B cell (primary cell): ENCODE measurements at regions not wholly inside any gene's neighbourhood (a gene's known extent, or its start where the extent isn't known, plus 50 kb on each side); places are given as distances from the start of the nearest gene placed in this dataset.

ENCODE experiments used
- ATAC-seq: fragments of 200-7000 bp; cut with Tn5 transposase; one replicate; pipeline ENCODE4 v1.10.0; 2021; ENCODE audit warnings: low read depth, mild to moderate bottlenecking, moderate number of reproducible peaks, moderate library complexity
- CTCF ChIA-PET: fragments of 350-600 bp; sonication (Branson Sonifier 250); formaldehyde crosslinking; loops from one replicate; lab custom pipeline; 2021; ENCODE audit warnings: antibody characterized with exemption, inconsistent platforms; lab: Charles Lee
- POLR2A ChIA-PET: fragments of 350-600 bp; sonication (Branson Sonifier 250); formaldehyde crosslinking; loops from one replicate; lab custom pipeline; 2021; ENCODE audit warnings: antibody characterized with exemption; lab: Charles Lee
- DNase-seq: peaks from one replicate; pipeline ENCODE4 v3.0.0; 2013
- H2AFZ ChIP-seq: 2 replicates; pipeline ENCODE4 v1.6.1; 2012; ENCODE audit warnings: mild to moderate bottlenecking, low read depth, low read length; ENCODE audit not compliant: insufficient read depth, poor library complexity, severe bottlenecking
- H3K27ac ChIP-seq, 2 donors: 1 replicate in 1 of 2; 2 replicates in 1 of 2; pipeline ENCODE4 v1.5.1; 2012 to 2013; ENCODE audit warnings: low read length in 2 of 2, mild to moderate bottlenecking in 2 of 2, moderate library complexity in 1 of 2
- H3K27me3 ChIP-seq, 4 experiments: fragments of 200-600 bp in 1 of 4; sonication (generic) in 1 of 4; replicated peaks in 1 of 4; 1 replicate in 2 of 4; 2 replicates in 2 of 4; pipeline versions ENCODE4 v1.6.1 to v1.7.0; 2013 to 2016; ENCODE audit warnings: low read length in 3 of 4, mild to moderate bottlenecking in 2 of 4, mixed read lengths in 1 of 4, moderate library complexity in 1 of 4; ENCODE audit not compliant: insufficient read depth in 4 of 4, control insufficient read depth in 3 of 4; ENCODE audit errors: control extremely low read depth in 1 of 4
- H3K36me3 ChIP-seq, 2 experiments: replicated peaks in 1 of 2; 1 replicate in 1 of 2; 2 replicates in 1 of 2; pipeline versions ENCODE4 v1.6.1 to v1.7.1; 2013; ENCODE audit warnings: low read length in 1 of 2; ENCODE audit not compliant: insufficient read depth in 2 of 2, control insufficient read depth in 1 of 2; ENCODE audit errors: control extremely low read depth in 1 of 2, extremely low read depth in 1 of 2
- H3K4me1 ChIP-seq, 2 donors: fragments of 200-600 bp in 1 of 2; sonication (generic) in 1 of 2; 1 replicate in 1 of 2; 2 replicates in 1 of 2; pipeline versions ENCODE4 v1.5.1 to v1.6.1; 2013 to 2017; ENCODE audit warnings: low read length in 2 of 2; ENCODE audit not compliant: control insufficient read depth in 2 of 2, insufficient read depth in 2 of 2
- H3K4me2 ChIP-seq: replicated peaks from 2 replicates; pipeline ENCODE3; 2012; ENCODE audit warnings: mild to moderate bottlenecking, low read depth, low read length; ENCODE audit not compliant: poor library complexity, severe bottlenecking
- H3K4me3 ChIP-seq, 5 experiments: fragments of 200-600 bp in 1 of 5; sonication (generic) in 1 of 5; 1 replicate in 3 of 5; 2 replicates in 2 of 5; pipeline versions ENCODE4 v1.5.1 to v1.7.0; 2011 to 2016; ENCODE audit warnings: low read length in 4 of 5, mild to moderate bottlenecking in 4 of 5, low read depth in 2 of 5, control low read depth in 1 of 5, moderate library complexity in 1 of 5; ENCODE audit not compliant: insufficient read depth in 1 of 5; ENCODE audit errors: control extremely low read depth in 1 of 5, extremely low read depth in 1 of 5
- H3K79me2 ChIP-seq: fragments of 200-600 bp; sonication (generic); one replicate; pipeline ENCODE4 v1.6.0; 2016; ENCODE audit warnings: low read length; ENCODE audit not compliant: control insufficient read depth, insufficient read depth
- H3K9ac ChIP-seq: fragments of 200-600 bp; sonication (generic); 2 replicates; pipeline ENCODE4 v1.6.1; 2017; ENCODE audit warnings: mild to moderate bottlenecking, low read length, moderate library complexity
- H3K9me3 ChIP-seq, 3 donors: one replicate each; pipeline versions ENCODE4 v1.6.1 to v1.7.1; 2013; ENCODE audit warnings: low read length in 2 of 3; ENCODE audit not compliant: control insufficient read depth in 2 of 3, insufficient read depth in 1 of 3; ENCODE audit errors: control extremely low read depth in 1 of 3
- H4K20me1 ChIP-seq: 2 replicates; pipeline ENCODE4 v1.6.0; 2012; ENCODE audit warnings: mild to moderate bottlenecking, low read length; ENCODE audit not compliant: insufficient read depth, control insufficient read depth, poor library complexity, severe bottlenecking
- H3K27ac Mint-ChIP-seq: one replicate; pipeline ENCODE4 v1.8.0; 2021; ENCODE audit warnings: mixed read lengths
- H3K27me3 Mint-ChIP-seq: one replicate; pipeline ENCODE4 v1.8.0; 2021; ENCODE audit warnings: mixed read lengths
- H3K4me1 Mint-ChIP-seq: one replicate; pipeline ENCODE4 v1.8.0; 2021; ENCODE audit warnings: mixed read lengths
- H3K4me3 Mint-ChIP-seq: one replicate; pipeline ENCODE4 v1.8.0; 2021; ENCODE audit warnings: mixed read lengths
- H3K9me3 Mint-ChIP-seq: one replicate; pipeline ENCODE4 v1.8.0; 2022; ENCODE audit warnings: mixed read lengths; ENCODE audit not compliant: insufficient read depth
- EZH2 ChIP-seq: IDR thresholded peaks from 2 replicates; pipeline ENCODE4 v1.6.1; 2012; ENCODE audit warnings: borderline replicate concordance, low read depth, mild to moderate bottlenecking, moderate library complexity, low read length; ENCODE audit not compliant: insufficient read depth, poor library complexity, severe bottlenecking
- WGBS: methylation state at CpG from one replicate; pipeline ENCODE4 v1.1.5; 2013; ENCODE audit warnings: missing lambda C conversion rate; ENCODE audit not compliant: insufficient coverage; 5-methylcytosine and 5-hydroxymethylcytosine counted together
- intact Hi-C: fragments of 100-400 bp; cut with micrococcal nuclease; formaldehyde crosslinking; loops from one replicate; pipeline ENCODE4 v1.10.0; 2022
- TF ChIP-seq, protein P1 (sequence below): fragments of 200-600 bp; IDR thresholded peaks from one replicate; pipeline ENCODE4 v1.8.0; 2022; ENCODE audit warnings: antibody characterized with exemption, mild to moderate bottlenecking

- Histone ChIP-seq H3K9ac (no peak overlapping the region), H3K36me3 (no peaks in the 10 kb centered on the region), H3K27me3 (peaks cover 0 to 34% (median 1%) of the 10 kb centered on the region in 4 experiments), H4K20me1 (no peaks in the 10 kb centered on the region), H3K4me2 (no peak overlapping the region), H3K4me1 (no peaks in the 10 kb centered on the region), H3K79me2 (no peaks in the 10 kb centered on the region), H3K9me3 (no peaks in the 10 kb centered on the region), H3K27ac (no peak overlapping the region), H2AFZ (no peak overlapping the region), H3K4me3 (no peak overlapping the region)
- CTCF ChIA-PET, result interaction anchor here (1.0 kb wide), 1 partner anchor 316 kb away, joined by 3 read pairs; no protein-coding TSS in a partner anchor
- ATAC-seq (no peak), DNase-seq (no peak)
- peaks cover 40% of the 10 kb centered on the region for H3K27me3 Mint-ChIP-seq
- no peak overlapping the region for H3K27ac Mint-ChIP-seq
- WGBS, result 84% methylated on average over 5 of the region's 12 CpGs
- peaks cover 3% of the 10 kb centered on the region for H3K4me1 Mint-ChIP-seq
- TF ChIP-seq, protein P1, sequence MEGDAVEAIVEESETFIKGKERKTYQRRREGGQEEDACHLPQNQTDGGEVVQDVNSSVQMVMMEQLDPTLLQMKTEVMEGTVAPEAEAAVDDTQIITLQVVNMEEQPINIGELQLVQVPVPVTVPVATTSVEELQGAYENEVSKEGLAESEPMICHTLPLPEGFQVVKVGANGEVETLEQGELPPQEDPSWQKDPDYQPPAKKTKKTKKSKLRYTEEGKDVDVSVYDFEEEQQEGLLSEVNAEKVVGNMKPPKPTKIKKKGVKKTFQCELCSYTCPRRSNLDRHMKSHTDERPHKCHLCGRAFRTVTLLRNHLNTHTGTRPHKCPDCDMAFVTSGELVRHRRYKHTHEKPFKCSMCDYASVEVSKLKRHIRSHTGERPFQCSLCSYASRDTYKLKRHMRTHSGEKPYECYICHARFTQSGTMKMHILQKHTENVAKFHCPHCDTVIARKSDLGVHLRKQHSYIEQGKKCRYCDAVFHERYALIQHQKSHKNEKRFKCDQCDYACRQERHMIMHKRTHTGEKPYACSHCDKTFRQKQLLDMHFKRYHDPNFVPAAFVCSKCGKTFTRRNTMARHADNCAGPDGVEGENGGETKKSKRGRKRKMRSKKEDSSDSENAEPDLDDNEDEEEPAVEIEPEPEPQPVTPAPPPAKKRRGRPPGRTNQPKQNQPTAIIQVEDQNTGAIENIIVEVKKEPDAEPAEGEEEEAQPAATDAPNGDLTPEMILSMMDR, result no peak
- no peak for TF ChIP-seq EZH2
- H3K4me3 Mint-ChIP-seq, result no peak overlapping the region
- intact Hi-C loops, result no loop called here
- no peaks in the 10 kb centered on the region for H3K9me3 Mint-ChIP-seq
- POLR2A ChIA-PET, result no interaction called here
Observed at GRCh38 chr16:86039606-86040005, 140.6 kb downstream of the IRF8 start.

DNA sequence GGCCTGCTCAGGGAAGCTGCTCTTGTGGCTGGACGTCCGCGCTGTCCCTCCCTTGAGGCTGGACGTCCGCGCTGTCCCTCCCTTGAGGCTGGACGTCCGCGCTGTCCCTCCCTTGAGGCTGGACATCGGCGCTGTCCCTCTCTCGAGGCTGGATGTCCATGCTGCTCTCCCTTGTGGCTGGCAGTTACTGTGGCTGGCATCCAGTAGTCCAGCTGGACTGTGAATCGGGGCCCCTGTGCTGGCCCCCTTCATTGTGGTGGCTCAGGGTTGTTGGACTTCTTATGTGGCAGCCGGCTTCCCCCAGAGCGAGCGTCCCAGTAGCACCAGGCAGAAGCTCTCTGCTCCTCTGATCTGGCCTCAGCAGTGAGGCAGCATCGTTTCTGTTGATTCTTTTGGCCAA, 141.5 kb downstream of the IRF8 start:
- WGBS, result 84% methylated on average over 15 of the region's 17 CpGs
- Histone ChIP-seq H3K4me2 (no peak overlapping the region), H3K27me3 (peaks cover 0 to 34% (median 1%) of the 10 kb centered on the region in 4 experiments), H3K27ac (no peak overlapping the region), H4K20me1 (no peaks in the 10 kb centered on the region), H3K79me2 (no peaks in the 10 kb centered on the region), H3K9me3 (no peaks in the 10 kb centered on the region), H3K9ac (no peak overlapping the region), H3K4me1 (peaks cover 6 to 8% of the 10 kb centered on the region in 2 donors), H2AFZ (no peak overlapping the region), H3K36me3 (no peaks in the 10 kb centered on the region), H3K4me3 (no peak overlapping the region)
- H3K9me3 Mint-ChIP-seq, result no peaks in the 10 kb centered on the region
- H3K4me1 Mint-ChIP-seq, result peaks cover 11% of the 10 kb centered on the region
- H3K27me3 Mint-ChIP-seq, result peaks cover 42% of the 10 kb centered on the region
- TF ChIP-seq, protein P1, result no peak
- no peak for TF ChIP-seq EZH2
- DNase-seq (no peak), ATAC-seq (no peak)
- ChIA-PET POLR2A (no interaction called here), CTCF (no interaction called here)
- intact Hi-C loops, result no loop called here
- no peak overlapping the region for H3K4me3 Mint-ChIP-seq
- no peak overlapping the region for H3K27ac Mint-ChIP-seq
